A673 (cell line): ENCODE measurements at regions not wholly inside any gene's neighbourhood (a gene's known extent, or its start where the extent isn't known, plus 50 kb on each side); places are given as distances from the start of the nearest gene placed in this dataset.

Source experiments
- BruUV-seq: library from RNA; stranded (reverse); fragments of 400-500 nt; replicated peaks from 2 replicates; lab custom pipeline; 2021; lab: Mats Ljungman, UMichigan
- CTCF ChIA-PET: fragments of 300-600 bp; sonication (Branson Sonifier 250); formaldehyde crosslinking; loops from one replicate; lab custom pipeline; 2022; ENCODE audit warnings: antibody characterized with exemption; lab: Charles Lee
- POLR2A ChIA-PET: fragments of 300-600 bp; sonication (Branson Sonifier 250); formaldehyde crosslinking; loops from one replicate; lab custom pipeline; 2022; ENCODE audit warnings: antibody characterized with exemption; ENCODE audit not compliant: low non-redundant PET; lab: Charles Lee
- DNase-seq: peaks from one replicate; pipeline ENCODE4 v3.0.0-alpha.2; 2015; ENCODE audit warnings: low spot score
- H3K27ac ChIP-seq: fragments of 200-600 bp; sonication (generic); 2 replicates; pipeline ENCODE4 v1.5.1; 2016; ENCODE audit warnings: mixed run types, low read depth, mild to moderate bottlenecking, mixed read lengths, antibody characterized with exemption, low read length; ENCODE audit not compliant: poor library complexity, severe bottlenecking
- H3K27me3 ChIP-seq: fragments of 200-600 bp; sonication (generic); replicated peaks from 2 replicates; pipeline ENCODE4 v1.6.1; 2017; ENCODE audit warnings: mixed run types, low read depth, mild to moderate bottlenecking, mixed read lengths, antibody characterized with exemption, low read length; ENCODE audit not compliant: insufficient read depth, poor library complexity
- H3K36me3 ChIP-seq: fragments of 200-600 bp; sonication (generic); 2 replicates; pipeline ENCODE4 v1.6.1; 2016; ENCODE audit warnings: mixed run types, mild to moderate bottlenecking, mixed read lengths, antibody characterized with exemption, low read length; ENCODE audit not compliant: insufficient read depth, poor library complexity, severe bottlenecking
- H3K4me1 ChIP-seq: fragments of 200-600 bp; sonication (generic); 2 replicates; pipeline ENCODE4 v1.6.1; 2017; ENCODE audit warnings: mixed run types, mild to moderate bottlenecking, mixed read lengths, antibody characterized with exemption, low read length; ENCODE audit not compliant: insufficient read depth, poor library complexity, severe bottlenecking
- H3K4me3 ChIP-seq: fragments of 200-600 bp; sonication (generic); 2 replicates; pipeline ENCODE4 v1.5.1; 2016; ENCODE audit warnings: low read depth, mixed run types, mild to moderate bottlenecking, mixed read lengths, low read length; ENCODE audit not compliant: poor library complexity, severe bottlenecking
- H3K9me3 ChIP-seq: fragments of 200-600 bp; sonication (generic); 2 replicates; pipeline ENCODE4 v1.6.1; 2016; ENCODE audit warnings: mixed run types, low read depth, mild to moderate bottlenecking, mixed read lengths, antibody characterized with exemption, low read length; ENCODE audit not compliant: poor library complexity, severe bottlenecking
- CTCF ChIP-seq: fragments of 300-800, 200-600 bp; sonication (generic); conservative IDR thresholded peaks from 2 replicates; pipeline ENCODE4 v1.5.1; 2017; ENCODE audit warnings: low read depth, mild to moderate bottlenecking, antibody characterized with exemption, low read length, moderate library complexity, mixed read lengths
- EZH2 ChIP-seq: fragments of 200-600 bp; sonication (generic); IDR thresholded peaks from 2 replicates; pipeline ENCODE4 v1.6.1; 2017; ENCODE audit warnings: borderline replicate concordance, low read depth, mild to moderate bottlenecking, mixed read lengths, antibody characterized with exemption, low read length; ENCODE audit not compliant: poor library complexity, severe bottlenecking
- intact Hi-C: fragments of 100-400 bp; cut with micrococcal nuclease; formaldehyde crosslinking; loops from one replicate; pipeline ENCODE4 v1.10.0; 2022; ENCODE audit not compliant: unreplicated experiment

- intact Hi-C loops, result loop anchor here (10.0 kb wide), 1 partner anchor 279 kb away; no protein-coding TSS in a partner anchor
- ChIA-PET CTCF (no interaction called here), POLR2A (no interaction called here)
- Histone ChIP-seq H3K4me3 (no peak overlapping the region), H3K4me1 (no peaks in the 10 kb centered on the region), H3K27ac (no peak overlapping the region), H3K36me3 (no peaks in the 10 kb centered on the region), H3K9me3 (peaks cover 5% of the 10 kb centered on the region), H3K27me3 (peaks cover 41% of the 10 kb centered on the region)
- DNase-seq, result no peak
- BruUV-seq, result no TSS peak
- TF ChIP-seq EZH2 (no peak), CTCF (no peak)
Observed at GRCh38 chr5:1735320-1735970, 64.2 kb downstream of the MRPL36 start.

GRCh38 chr5:1734908-1735289, 64.7 kb downstream of the MRPL36 start:
- CTCF ChIA-PET, result no interaction called here
- H3K4me3 ChIP-seq, result no peak overlapping the region
- BruUV-seq, result no TSS peak
- POLR2A ChIA-PET, result no interaction called here
- peaks cover under 1% of the 10 kb centered on the region for H3K9me3 ChIP-seq
- H3K27me3 ChIP-seq, result peaks cover 41% of the 10 kb centered on the region
- H3K36me3 ChIP-seq, result no peaks in the 10 kb centered on the region
- TF ChIP-seq EZH2 (no peak), CTCF (no peak)
- intact Hi-C loops, result loop anchor here (10.0 kb wide), 1 partner anchor 280 kb away; no protein-coding TSS in a partner anchor
- H3K27ac ChIP-seq, result no peak overlapping the region
- no peaks in the 10 kb centered on the region for H3K4me1 ChIP-seq
- DNase-seq, result no peak

GRCh38 chr5:1734271-1734907, 65.2 kb downstream of the MRPL36 start:
- Histone ChIP-seq H3K36me3 (no peaks in the 10 kb centered on the region), H3K9me3 (no peaks in the 10 kb centered on the region), H3K27ac (no peak overlapping the region), H3K27me3 (peaks cover 43% of the 10 kb centered on the region), H3K4me3 (no peak overlapping the region), H3K4me1 (no peaks in the 10 kb centered on the region)
- no peak for DNase-seq
- intact Hi-C loops, result loop anchor here (10.0 kb wide), 1 partner anchor 280 kb away; no protein-coding TSS in a partner anchor
- TF ChIP-seq CTCF (no peak), EZH2 (no peak)
- ChIA-PET CTCF (no interaction called here), POLR2A (no interaction called here)
- BruUV-seq, result no TSS peak
